ENCODE measurements at regions not wholly inside any gene's neighbourhood (a gene's known extent, or its start where the extent isn't known, plus 50 kb on each side); places are given as distances from the start of the nearest gene placed in this dataset.

DNA sequence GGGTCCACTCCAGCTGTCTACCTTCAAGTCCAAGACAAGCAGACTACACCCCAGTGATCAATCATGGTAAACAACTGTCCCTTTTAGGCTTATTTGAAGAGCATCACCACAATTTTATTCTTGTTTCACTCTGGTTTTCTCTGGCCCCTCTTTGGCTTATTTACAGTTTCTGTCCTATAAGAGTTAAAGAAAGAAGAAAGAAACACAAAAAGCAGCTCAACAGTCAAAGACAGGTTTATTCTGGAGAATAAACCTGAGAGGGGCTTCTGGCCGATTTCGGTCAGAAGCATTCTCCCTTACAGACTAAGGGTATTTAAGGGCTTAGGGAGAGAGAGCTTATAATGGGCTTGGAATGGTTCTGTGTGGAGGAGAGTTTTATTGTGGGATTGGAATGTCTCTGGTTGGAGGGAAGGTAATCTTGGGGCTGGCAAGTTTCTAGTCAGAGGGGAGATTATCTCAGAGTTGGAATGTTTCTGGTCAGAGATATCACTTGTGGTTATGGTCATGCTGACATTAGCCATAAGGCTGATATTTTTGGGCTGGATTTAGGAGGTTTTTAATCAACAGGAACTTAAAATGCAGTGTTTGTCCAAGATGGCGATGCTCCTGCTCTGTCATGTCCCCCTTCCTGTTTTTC lies 161.0 kb downstream of the URB2 start:
- DNase-seq (ENCODE audit: low read depth, low spot score) (no peak), FAIRE-seq (no peak)
- Histone ChIP-seq H3K9ac (ENCODE audit: control insufficient read depth, extremely low read depth, insufficient read depth, low read length) (no peak overlapping the region), H3K27ac (ENCODE audit: control insufficient read depth, insufficient read depth, low read length) (no peak overlapping the region), H3K27me3 (ENCODE audit: control insufficient read depth, extremely low read depth, insufficient read depth, low read length) (peaks cover 16% of the 10 kb centered on the region), H4K20me1 (ENCODE audit: control insufficient read depth, extremely low read depth, insufficient read depth, low read length) (no peaks in the 10 kb centered on the region), H3K4me2 (ENCODE audit: control insufficient read depth, extremely low read depth, insufficient read depth, low read depth, low read length) (no peak overlapping the region), H3K4me3 (ENCODE audit: control insufficient read depth in 2 of 3, extremely low read depth in 1 of 3, insufficient read depth in 2 of 3, low read depth in 1 of 3, low read length in 3 of 3) (no peak overlapping the region), H3K4me1 (ENCODE audit: control insufficient read depth, extremely low read depth, insufficient read depth, low read length) (no peaks in the 10 kb centered on the region), H3K9me1 (ENCODE audit: control insufficient read depth, extremely low read depth, insufficient read depth, low read length) (no peaks in the 10 kb centered on the region), H3K9me3 (ENCODE audit: control insufficient read depth, low read depth, low read length) (peaks cover 3% of the 10 kb centered on the region), H2AFZ (ENCODE audit: control insufficient read depth, low read length) (no peak overlapping the region), H3K36me3 (ENCODE audit: control insufficient read depth in 2 of 2, extremely low read depth in 1 of 2, insufficient read depth in 2 of 2, low read length in 2 of 2) (no peaks in the 10 kb centered on the region), H3K79me2 (ENCODE audit: control insufficient read depth, insufficient read depth, low read length) (no peaks in the 10 kb centered on the region)
- dilution Hi-C loops (cut with MboI; ENCODE audit: extremely low pct_ligation_motif_present, low sequenced_read_pairs): no loop called here
- TF ChIP-seq EZH2 (IDR thresholded peaks at IDR 0.05; ENCODE audit: low read length): no peak
- TF ChIP-seq, protein P1, sequence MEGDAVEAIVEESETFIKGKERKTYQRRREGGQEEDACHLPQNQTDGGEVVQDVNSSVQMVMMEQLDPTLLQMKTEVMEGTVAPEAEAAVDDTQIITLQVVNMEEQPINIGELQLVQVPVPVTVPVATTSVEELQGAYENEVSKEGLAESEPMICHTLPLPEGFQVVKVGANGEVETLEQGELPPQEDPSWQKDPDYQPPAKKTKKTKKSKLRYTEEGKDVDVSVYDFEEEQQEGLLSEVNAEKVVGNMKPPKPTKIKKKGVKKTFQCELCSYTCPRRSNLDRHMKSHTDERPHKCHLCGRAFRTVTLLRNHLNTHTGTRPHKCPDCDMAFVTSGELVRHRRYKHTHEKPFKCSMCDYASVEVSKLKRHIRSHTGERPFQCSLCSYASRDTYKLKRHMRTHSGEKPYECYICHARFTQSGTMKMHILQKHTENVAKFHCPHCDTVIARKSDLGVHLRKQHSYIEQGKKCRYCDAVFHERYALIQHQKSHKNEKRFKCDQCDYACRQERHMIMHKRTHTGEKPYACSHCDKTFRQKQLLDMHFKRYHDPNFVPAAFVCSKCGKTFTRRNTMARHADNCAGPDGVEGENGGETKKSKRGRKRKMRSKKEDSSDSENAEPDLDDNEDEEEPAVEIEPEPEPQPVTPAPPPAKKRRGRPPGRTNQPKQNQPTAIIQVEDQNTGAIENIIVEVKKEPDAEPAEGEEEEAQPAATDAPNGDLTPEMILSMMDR (optimal IDR thresholded peaks at IDR 0.05 in 1 of 3, IDR thresholded peaks at IDR 0.05 in 1 of 3, conservative IDR thresholded peaks at IDR 0.05 in 1 of 3; ENCODE audit: extremely low read depth in 1 of 3, insufficient read depth in 2 of 3, low read length in 3 of 3): no peak

DNA sequence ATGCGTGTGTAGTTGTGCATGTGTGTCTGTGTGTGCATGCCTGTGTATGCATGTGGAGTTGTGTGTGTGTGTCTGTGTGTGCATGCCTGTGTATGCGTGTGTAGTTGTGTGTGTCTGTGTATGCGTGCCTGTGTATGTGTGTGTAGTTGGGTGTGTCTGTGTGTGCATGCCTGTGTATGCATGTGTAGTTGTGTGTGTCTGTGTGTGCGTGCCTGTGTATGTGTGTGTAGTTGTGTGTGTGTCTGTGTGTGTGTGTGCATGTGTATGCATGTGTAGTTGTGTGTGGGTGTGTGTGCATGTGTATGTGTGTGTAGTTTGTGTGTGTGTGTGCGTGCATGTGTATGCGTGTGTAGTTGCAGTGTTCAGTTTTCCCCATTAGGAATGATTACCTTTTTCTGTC lies 162.0 kb downstream of the URB2 start:
- Histone ChIP-seq H3K4me2 (ENCODE audit: control insufficient read depth, extremely low read depth, insufficient read depth, low read depth, low read length) (no peak overlapping the region), H3K79me2 (ENCODE audit: control insufficient read depth, insufficient read depth, low read length) (no peaks in the 10 kb centered on the region), H3K9me3 (ENCODE audit: control insufficient read depth, low read depth, low read length) (peaks cover 3% of the 10 kb centered on the region), H3K27me3 (ENCODE audit: control insufficient read depth, extremely low read depth, insufficient read depth, low read length) (peaks cover 9% of the 10 kb centered on the region), H2AFZ (ENCODE audit: control insufficient read depth, low read length) (no peak overlapping the region), H3K36me3 (ENCODE audit: control insufficient read depth in 2 of 2, extremely low read depth in 1 of 2, insufficient read depth in 2 of 2, low read length in 2 of 2) (no peaks in the 10 kb centered on the region), H4K20me1 (ENCODE audit: control insufficient read depth, extremely low read depth, insufficient read depth, low read length) (no peaks in the 10 kb centered on the region), H3K4me1 (ENCODE audit: control insufficient read depth, extremely low read depth, insufficient read depth, low read length) (no peaks in the 10 kb centered on the region), H3K9ac (ENCODE audit: control insufficient read depth, extremely low read depth, insufficient read depth, low read length) (no peak overlapping the region), H3K27ac (ENCODE audit: control insufficient read depth, insufficient read depth, low read length) (no peak overlapping the region), H3K9me1 (ENCODE audit: control insufficient read depth, extremely low read depth, insufficient read depth, low read length) (no peaks in the 10 kb centered on the region), H3K4me3 (ENCODE audit: control insufficient read depth in 2 of 3, extremely low read depth in 1 of 3, insufficient read depth in 2 of 3, low read depth in 1 of 3, low read length in 3 of 3) (no peak overlapping the region)
- TF ChIP-seq EZH2 (IDR thresholded peaks at IDR 0.05; ENCODE audit: low read length): no peak
- TF ChIP-seq, protein P1 (optimal IDR thresholded peaks at IDR 0.05 in 1 of 3, IDR thresholded peaks at IDR 0.05 in 1 of 3, conservative IDR thresholded peaks at IDR 0.05 in 1 of 3; ENCODE audit: extremely low read depth in 1 of 3, insufficient read depth in 2 of 3, low read length in 3 of 3): no peak
- no peak for DNase-seq (ENCODE audit: low read depth, low spot score)
- FAIRE-seq: no peak
- dilution Hi-C loops (cut with MboI; ENCODE audit: extremely low pct_ligation_motif_present, low sequenced_read_pairs): no loop called here

All from keratinocyte (primary cell).